ENCODE measurements at regions not wholly inside any gene's neighbourhood (a gene's known extent, or its start where the extent isn't known, plus 50 kb on each side); places are given as distances from the start of the nearest gene placed in this dataset.
"Not testable (repeated sequence)": the region's sequence is repeated elsewhere in the genome, so short reads cannot be mapped to it uniquely, and the experiment has no call there.

- not testable (repeated sequence) for H4K20me1 ChIP-seq; H3K9ac ChIP-seq; H3K27me3 ChIP-seq; H3K36me3 ChIP-seq; H3K4me3 ChIP-seq; H3K4me1 ChIP-seq; H3K9me3 ChIP-seq (replicated peaks in 1 of 11); H3K4me2 ChIP-seq; H3K27ac ChIP-seq
Measured at GRCh38 chr21:6074935-6075334, 4446.4 kb upstream of the TPTE start.

- not testable (repeated sequence) for H3K27ac ChIP-seq; H3K4me1 ChIP-seq; H3K9me3 ChIP-seq (replicated peaks in 1 of 11); H3K27me3 ChIP-seq; H3K4me2 ChIP-seq; H3K4me3 ChIP-seq; H3K36me3 ChIP-seq; H3K9ac ChIP-seq; H4K20me1 ChIP-seq
Measured at GRCh38 chr21:6075627-6076208, 4445.7 kb upstream of the TPTE start.

- not testable (repeated sequence) for H3K36me3 ChIP-seq, H3K4me2 ChIP-seq, H3K4me3 ChIP-seq
Measured at GRCh38 chr21:6077358-6077757, 4444.0 kb upstream of the TPTE start.

GRCh38 chr21:6078902-6079301 lies 4442.5 kb upstream of the TPTE start:
- not testable (repeated sequence) for H4K20me1 ChIP-seq; H3K9me3 ChIP-seq (replicated peaks in 1 of 11); H3K4me1 ChIP-seq; H3K27me3 ChIP-seq; H3K27ac ChIP-seq; H3K36me3 ChIP-seq; H3K4me2 ChIP-seq; H3K4me3 ChIP-seq; H3K9ac ChIP-seq

More at GRCh38 chr21:6077358-6077757, 4444.0 kb upstream of the TPTE start:
- not testable (repeated sequence) for H3K9ac ChIP-seq; H4K20me1 ChIP-seq; H3K9me3 ChIP-seq (replicated peaks in 1 of 11); H3K27ac ChIP-seq; H3K4me1 ChIP-seq; H3K27me3 ChIP-seq

GRCh38 chr21:6080941-6081655 lies 4440.3 kb upstream of the TPTE start:
- not testable (repeated sequence) for H3K4me1 ChIP-seq; H3K4me3 ChIP-seq; H4K20me1 ChIP-seq; H3K27me3 ChIP-seq; H3K9ac ChIP-seq; H3K9me3 ChIP-seq (replicated peaks in 1 of 11); H3K27ac ChIP-seq; H3K36me3 ChIP-seq; H3K4me2 ChIP-seq

GRCh38 chr21:6082166-6082565 lies 4439.2 kb upstream of the TPTE start:
- not testable (repeated sequence) for H3K36me3 ChIP-seq; H3K27ac ChIP-seq; H3K9me3 ChIP-seq (replicated peaks in 1 of 11); H3K4me2 ChIP-seq; H3K27me3 ChIP-seq; H3K4me1 ChIP-seq; H4K20me1 ChIP-seq; H3K4me3 ChIP-seq; H3K9ac ChIP-seq

GRCh38 chr21:6083574-6084120 lies 4437.7 kb upstream of the TPTE start:
- H3K27ac ChIP-seq; H3K9me3 ChIP-seq (replicated peaks in 1 of 11): not testable (repeated sequence)

GRCh38 chr21:6086038-6086437 lies 4435.3 kb upstream of the TPTE start:
- not testable (repeated sequence) for H4K20me1 ChIP-seq; H3K4me3 ChIP-seq; H3K4me2 ChIP-seq; H3K9me3 ChIP-seq (replicated peaks in 1 of 11); H3K36me3 ChIP-seq; H3K27me3 ChIP-seq; H3K9ac ChIP-seq; H3K4me1 ChIP-seq; H3K27ac ChIP-seq

More at GRCh38 chr21:6083574-6084120, 4437.7 kb upstream of the TPTE start:
- not testable (repeated sequence) for H3K4me1 ChIP-seq, H3K9ac ChIP-seq, H3K4me3 ChIP-seq, H3K36me3 ChIP-seq, H3K27me3 ChIP-seq, H4K20me1 ChIP-seq, H3K4me2 ChIP-seq

- not testable (repeated sequence) for H3K36me3 ChIP-seq; H3K4me1 ChIP-seq; H3K4me2 ChIP-seq; H3K27ac ChIP-seq; H3K27me3 ChIP-seq; H3K9ac ChIP-seq; H3K4me3 ChIP-seq; H3K9me3 ChIP-seq (replicated peaks in 1 of 11); H4K20me1 ChIP-seq
Measured at GRCh38 chr21:6087579-6088178, 4433.7 kb upstream of the TPTE start.

GRCh38 chr21:6090286-6090908 lies 4431.0 kb upstream of the TPTE start:
- H3K9me3 ChIP-seq (replicated peaks in 1 of 11); H3K36me3 ChIP-seq; H3K4me3 ChIP-seq; H3K9ac ChIP-seq; H3K4me1 ChIP-seq; H4K20me1 ChIP-seq; H3K4me2 ChIP-seq; H3K27me3 ChIP-seq; H3K27ac ChIP-seq: not testable (repeated sequence)

GRCh38 chr21:6091335-6092027 lies 4429.9 kb upstream of the TPTE start:
- H3K27me3 ChIP-seq; H3K9ac ChIP-seq; H3K36me3 ChIP-seq; H3K4me3 ChIP-seq; H4K20me1 ChIP-seq; H3K4me1 ChIP-seq; H3K9me3 ChIP-seq (replicated peaks in 1 of 11); H3K4me2 ChIP-seq; H3K27ac ChIP-seq: not testable (repeated sequence)

GRCh38 chr21:6092401-6092800 lies 4429.0 kb upstream of the TPTE start:
- not testable (repeated sequence) for H3K9ac ChIP-seq

GRCh38 chr21:6093419-6093818 lies 4428.0 kb upstream of the TPTE start:
- not testable (repeated sequence) for H3K9ac ChIP-seq; H3K4me3 ChIP-seq; H4K20me1 ChIP-seq; H3K36me3 ChIP-seq; H3K27me3 ChIP-seq; H3K9me3 ChIP-seq (replicated peaks in 1 of 11); H3K4me1 ChIP-seq; H3K4me2 ChIP-seq; H3K27ac ChIP-seq

More at GRCh38 chr21:6092401-6092800, 4429.0 kb upstream of the TPTE start:
- not testable (repeated sequence) for H4K20me1 ChIP-seq; H3K4me3 ChIP-seq; H3K4me1 ChIP-seq; H3K27ac ChIP-seq; H3K9me3 ChIP-seq (replicated peaks in 1 of 11); H3K4me2 ChIP-seq; H3K36me3 ChIP-seq; H3K27me3 ChIP-seq
